NB4 (cell line): ENCODE measurements at regions not wholly inside any gene's neighbourhood (a gene's known extent, or its start where the extent isn't known, plus 50 kb on each side); places are given as distances from the start of the nearest gene placed in this dataset.

ENCODE experiments used
- MYC ChIP-seq: IDR thresholded peaks from 2 replicates; pipeline ENCODE4 v1.6.1; 2011; ENCODE audit warnings: low read depth, low read length
- POLR2A ChIP-seq: IDR thresholded peaks from 2 replicates; pipeline ENCODE4 v1.6.1; 2011; ENCODE audit warnings: mild to moderate bottlenecking; ENCODE audit not compliant: insufficient read length; ENCODE audit errors: extremely low read depth
- TF ChIP-seq, protein P1 (sequence below): IDR thresholded peaks from one replicate; pipeline ENCODE4 v1.5.1; 2012; ENCODE audit warnings: low read depth, low read length

DNA sequence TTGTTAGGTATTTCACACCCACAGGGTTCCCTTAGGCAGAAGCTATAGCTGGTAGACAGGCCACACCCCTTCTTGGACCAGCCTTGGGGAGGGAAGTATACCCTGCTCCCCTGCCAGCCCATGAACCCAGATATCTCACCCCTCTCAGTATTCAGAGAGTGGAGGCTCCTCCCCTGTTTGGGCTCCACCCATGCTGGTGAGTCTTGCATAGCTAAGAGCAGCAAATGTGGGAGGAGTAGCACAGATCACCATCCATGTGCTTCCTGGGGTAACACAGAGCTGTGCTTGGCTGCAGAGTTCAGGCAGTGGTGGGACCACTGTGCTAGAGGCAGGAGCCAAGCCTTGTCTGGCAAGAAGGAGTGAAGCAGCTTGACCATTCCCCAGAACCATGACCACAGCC is 427.2 kb downstream of the ZIC1 start:
- TF ChIP-seq POLR2A, result no peak
- TF ChIP-seq, protein P1, sequence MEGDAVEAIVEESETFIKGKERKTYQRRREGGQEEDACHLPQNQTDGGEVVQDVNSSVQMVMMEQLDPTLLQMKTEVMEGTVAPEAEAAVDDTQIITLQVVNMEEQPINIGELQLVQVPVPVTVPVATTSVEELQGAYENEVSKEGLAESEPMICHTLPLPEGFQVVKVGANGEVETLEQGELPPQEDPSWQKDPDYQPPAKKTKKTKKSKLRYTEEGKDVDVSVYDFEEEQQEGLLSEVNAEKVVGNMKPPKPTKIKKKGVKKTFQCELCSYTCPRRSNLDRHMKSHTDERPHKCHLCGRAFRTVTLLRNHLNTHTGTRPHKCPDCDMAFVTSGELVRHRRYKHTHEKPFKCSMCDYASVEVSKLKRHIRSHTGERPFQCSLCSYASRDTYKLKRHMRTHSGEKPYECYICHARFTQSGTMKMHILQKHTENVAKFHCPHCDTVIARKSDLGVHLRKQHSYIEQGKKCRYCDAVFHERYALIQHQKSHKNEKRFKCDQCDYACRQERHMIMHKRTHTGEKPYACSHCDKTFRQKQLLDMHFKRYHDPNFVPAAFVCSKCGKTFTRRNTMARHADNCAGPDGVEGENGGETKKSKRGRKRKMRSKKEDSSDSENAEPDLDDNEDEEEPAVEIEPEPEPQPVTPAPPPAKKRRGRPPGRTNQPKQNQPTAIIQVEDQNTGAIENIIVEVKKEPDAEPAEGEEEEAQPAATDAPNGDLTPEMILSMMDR, result no peak
- no peak for TF ChIP-seq MYC
